Hepatocyte (in vitro differentiated cells): ENCODE measurements at regions not wholly inside any gene's neighbourhood (a gene's known extent, or its start where the extent isn't known, plus 50 kb on each side); places are given as distances from the start of the nearest gene placed in this dataset.

Experiments
- DNase-seq: peaks from one replicate; pipeline ENCODE4 v3.0.0-alpha.2; 2016; ENCODE audit warnings: low spot score
- H2AFZ ChIP-seq: fragments of 200-600 bp; sonication (generic); 2 replicates; pipeline ENCODE4 v1.6.0; 2016; ENCODE audit warnings: antibody characterized with exemption, mild to moderate bottlenecking
- H3K27ac ChIP-seq: fragments of 200-600 bp; sonication (generic); 2 replicates; pipeline ENCODE4 v1.5.1; 2016; ENCODE audit warnings: mild to moderate bottlenecking
- H3K27me3 ChIP-seq: fragments of 200-600 bp; sonication (generic); 2 replicates; pipeline ENCODE4 v1.6.1; 2016
- H3K36me3 ChIP-seq: fragments of 200-600 bp; sonication (generic); replicated peaks from 2 replicates; pipeline ENCODE4 v1.5.1; 2016; ENCODE audit warnings: low read depth; ENCODE audit not compliant: insufficient read depth
- H3K4me1 ChIP-seq: fragments of 200-600 bp; sonication (generic); 2 replicates; pipeline ENCODE4 v1.5.1; 2016; ENCODE audit warnings: mild to moderate bottlenecking, moderate library complexity; ENCODE audit not compliant: insufficient read depth
- H3K4me2 ChIP-seq: fragments of 200-600 bp; sonication (generic); 2 replicates; pipeline ENCODE4 v1.6.0; 2016
- H3K4me3 ChIP-seq: fragments of 200-600 bp; sonication (generic); 2 replicates; pipeline ENCODE4 v1.5.1; 2016; ENCODE audit warnings: mild to moderate bottlenecking
- H3K79me2 ChIP-seq: fragments of 200-600 bp; sonication (generic); 2 replicates; pipeline ENCODE4 v1.6.0; 2017; ENCODE audit warnings: mild to moderate bottlenecking
- H3K9me2 ChIP-seq: fragments of 200-600 bp; sonication (generic); replicated peaks from 2 replicates; pipeline ENCODE4 v1.6.0; 2017; ENCODE audit warnings: mild to moderate bottlenecking; ENCODE audit not compliant: insufficient read depth
- H3K9me3 ChIP-seq: fragments of 200-600 bp; sonication (generic); 2 replicates; pipeline ENCODE4 v1.5.1; 2016; ENCODE audit warnings: low read depth, mild to moderate bottlenecking
- H4K20me1 ChIP-seq: fragments of 200-600 bp; sonication (generic); 2 replicates; pipeline ENCODE4 v1.6.0; 2016; ENCODE audit warnings: mild to moderate bottlenecking; ENCODE audit not compliant: insufficient read depth, poor library complexity, severe bottlenecking
- EZH2 ChIP-seq: fragments of 200-600 bp; sonication (generic); IDR thresholded peaks from 2 replicates; pipeline ENCODE4 v1.6.1; 2016; ENCODE audit warnings: antibody characterized with exemption, mild to moderate bottlenecking, borderline replicate concordance
- EZH2phosphoT487 ChIP-seq: fragments of 200-600 bp; sonication (generic); IDR thresholded peaks from one replicate; pipeline ENCODE4 v1.6.1; 2018; ENCODE audit warnings: antibody characterized with exemption, mild to moderate bottlenecking, low read depth, moderate library complexity; ENCODE audit not compliant: unreplicated experiment, severe bottlenecking
- WGBS: methylation state at CpG from one replicate; pipeline ENCODE4 v1.1.6; 2016; ENCODE audit warnings: low lambda C conversion rate; ENCODE audit errors: missing lambda C conversion rate; 5-methylcytosine and 5-hydroxymethylcytosine counted together
- TF ChIP-seq, protein P1 (sequence below): fragments of 200-600 bp; sonication (generic); IDR thresholded peaks from 2 replicates; pipeline ENCODE4 v1.5.1; 2016; ENCODE audit warnings: antibody characterized with exemption, mild to moderate bottlenecking; ENCODE audit not compliant: poor library complexity

DNA sequence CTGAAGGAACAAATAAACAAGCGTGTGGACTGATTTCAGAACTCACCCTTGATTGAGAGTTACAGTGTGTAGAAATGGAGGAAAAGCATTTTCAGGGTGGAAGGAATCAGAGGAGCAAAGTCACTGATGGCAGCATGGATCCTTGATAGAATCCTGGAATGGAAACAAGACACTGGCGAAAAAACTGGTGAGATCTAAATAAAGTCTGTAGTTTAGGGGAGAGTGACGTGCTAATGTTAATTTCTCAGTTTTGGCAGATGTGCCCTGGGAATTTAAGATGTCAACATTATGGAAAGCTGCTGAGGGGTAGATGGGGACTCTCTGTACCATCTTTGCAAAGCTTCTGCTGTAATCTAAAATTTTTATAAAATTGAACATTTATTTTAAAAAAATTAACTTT lies 378.0 kb downstream of the UQCRFS1 start:
- Histone ChIP-seq H3K4me2 (no peak overlapping the region), H2AFZ (no peak overlapping the region), H3K27me3 (no peaks in the 10 kb centered on the region), H3K79me2 (no peaks in the 10 kb centered on the region), H3K9me2 (no peaks in the 10 kb centered on the region), H3K36me3 (no peaks in the 10 kb centered on the region), H3K4me3 (no peak overlapping the region), H4K20me1 (no peaks in the 10 kb centered on the region), H3K4me1 (no peaks in the 10 kb centered on the region), H3K9me3 (no peaks in the 10 kb centered on the region), H3K27ac (no peak overlapping the region)
- WGBS = 79% methylated on average over 3 of the region's 3 CpGs
- DNase-seq = no peak
- no peak for TF ChIP-seq EZH2
- no peak for TF ChIP-seq EZH2phosphoT487
- TF ChIP-seq, protein P1, sequence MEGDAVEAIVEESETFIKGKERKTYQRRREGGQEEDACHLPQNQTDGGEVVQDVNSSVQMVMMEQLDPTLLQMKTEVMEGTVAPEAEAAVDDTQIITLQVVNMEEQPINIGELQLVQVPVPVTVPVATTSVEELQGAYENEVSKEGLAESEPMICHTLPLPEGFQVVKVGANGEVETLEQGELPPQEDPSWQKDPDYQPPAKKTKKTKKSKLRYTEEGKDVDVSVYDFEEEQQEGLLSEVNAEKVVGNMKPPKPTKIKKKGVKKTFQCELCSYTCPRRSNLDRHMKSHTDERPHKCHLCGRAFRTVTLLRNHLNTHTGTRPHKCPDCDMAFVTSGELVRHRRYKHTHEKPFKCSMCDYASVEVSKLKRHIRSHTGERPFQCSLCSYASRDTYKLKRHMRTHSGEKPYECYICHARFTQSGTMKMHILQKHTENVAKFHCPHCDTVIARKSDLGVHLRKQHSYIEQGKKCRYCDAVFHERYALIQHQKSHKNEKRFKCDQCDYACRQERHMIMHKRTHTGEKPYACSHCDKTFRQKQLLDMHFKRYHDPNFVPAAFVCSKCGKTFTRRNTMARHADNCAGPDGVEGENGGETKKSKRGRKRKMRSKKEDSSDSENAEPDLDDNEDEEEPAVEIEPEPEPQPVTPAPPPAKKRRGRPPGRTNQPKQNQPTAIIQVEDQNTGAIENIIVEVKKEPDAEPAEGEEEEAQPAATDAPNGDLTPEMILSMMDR = no peak

DNA sequence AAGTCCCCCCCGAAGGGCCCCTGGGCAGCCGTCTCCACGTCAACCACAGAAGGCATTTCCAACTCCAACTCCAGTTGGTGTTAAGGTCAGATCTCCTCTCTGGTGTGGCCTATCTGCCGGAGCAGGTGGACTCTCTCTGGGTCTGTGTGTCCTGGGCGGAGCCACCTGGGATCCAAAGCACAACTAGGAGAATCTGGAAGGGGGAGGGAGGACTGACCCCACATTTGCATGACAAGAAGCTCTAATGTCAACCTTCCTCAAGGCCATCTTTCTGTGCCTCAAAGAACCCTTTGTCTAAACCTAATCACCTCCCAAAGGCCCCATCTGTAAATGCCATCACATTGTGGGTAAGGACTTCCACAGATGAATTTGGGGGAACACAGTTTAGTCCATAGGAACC lies 381.5 kb downstream of the UQCRFS1 start:
- TF ChIP-seq EZH2phosphoT487 = no peak
- TF ChIP-seq EZH2 = no peak
- TF ChIP-seq, protein P1 = no peak
- Histone ChIP-seq H3K27ac (no peak overlapping the region), H3K79me2 (no peaks in the 10 kb centered on the region), H3K4me1 (no peaks in the 10 kb centered on the region), H3K9me2 (no peaks in the 10 kb centered on the region), H2AFZ (no peak overlapping the region), H3K27me3 (no peaks in the 10 kb centered on the region), H3K4me2 (no peak overlapping the region), H3K36me3 (no peaks in the 10 kb centered on the region), H3K4me3 (no peak overlapping the region), H4K20me1 (no peaks in the 10 kb centered on the region), H3K9me3 (no peaks in the 10 kb centered on the region)
- no peak for DNase-seq
- WGBS = 81% methylated on average over 5 of the region's 5 CpGs

DNA sequence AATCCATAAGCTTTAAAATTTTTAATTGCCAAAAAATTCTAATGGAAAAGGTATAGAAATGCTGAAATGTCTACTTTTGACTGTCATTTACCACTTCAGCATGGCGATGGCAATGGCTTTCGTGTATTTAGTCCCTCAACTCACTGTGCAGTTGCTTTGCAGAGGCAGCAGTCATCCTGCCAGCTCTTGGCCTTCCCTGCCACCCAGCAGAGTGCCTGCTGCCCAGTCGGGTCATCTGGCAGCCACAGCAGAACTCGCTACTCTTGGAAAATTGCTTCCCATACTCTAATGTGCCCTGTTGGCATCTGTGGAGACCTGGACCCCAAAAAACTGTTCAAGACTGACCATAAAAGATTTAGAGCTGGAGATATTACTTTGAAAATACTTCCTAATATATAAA lies 383.2 kb downstream of the UQCRFS1 start:
- Histone ChIP-seq H3K36me3 (no peaks in the 10 kb centered on the region), H4K20me1 (no peaks in the 10 kb centered on the region), H3K4me1 (no peaks in the 10 kb centered on the region), H2AFZ (no peak overlapping the region), H3K4me2 (no peak overlapping the region), H3K27me3 (no peaks in the 10 kb centered on the region), H3K9me2 (no peaks in the 10 kb centered on the region), H3K9me3 (no peaks in the 10 kb centered on the region), H3K4me3 (no peak overlapping the region), H3K79me2 (no peaks in the 10 kb centered on the region), H3K27ac (no peak overlapping the region)
- TF ChIP-seq, protein P1 = no peak
- TF ChIP-seq EZH2 (no peak), EZH2phosphoT487 (no peak)
- no peak for DNase-seq
- 88% methylated on average over 4 of the region's 4 CpGs for WGBS

DNA sequence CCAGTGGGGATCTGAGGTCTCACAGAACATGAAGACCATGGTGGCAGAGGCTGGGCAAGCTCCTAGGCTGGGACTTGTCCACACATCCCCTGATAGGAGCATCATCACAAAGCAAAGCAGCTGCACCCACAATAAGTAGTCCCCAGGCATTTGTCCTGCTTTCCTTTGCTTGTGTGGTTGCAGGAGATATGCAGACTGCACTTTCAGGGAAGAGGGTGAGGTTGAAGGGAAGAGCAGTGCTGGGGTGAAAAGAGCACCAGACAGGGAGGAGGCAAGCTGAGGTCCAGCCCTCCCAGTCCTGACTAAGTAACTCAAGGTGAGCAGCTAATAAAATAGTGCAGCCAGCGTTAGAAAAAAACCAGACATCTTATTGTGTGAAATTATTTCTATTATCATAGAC lies 383.6 kb downstream of the UQCRFS1 start:
- Histone ChIP-seq H3K27me3 (no peaks in the 10 kb centered on the region), H3K4me1 (no peaks in the 10 kb centered on the region), H3K4me3 (no peak overlapping the region), H3K9me2 (no peaks in the 10 kb centered on the region), H4K20me1 (no peaks in the 10 kb centered on the region), H3K79me2 (no peaks in the 10 kb centered on the region), H3K9me3 (no peaks in the 10 kb centered on the region), H3K27ac (no peak overlapping the region), H3K4me2 (no peak overlapping the region), H3K36me3 (no peaks in the 10 kb centered on the region), H2AFZ (no peak overlapping the region)
- DNase-seq = no peak
- 89% methylated on average over 1 of the region's 1 CpG for WGBS
- TF ChIP-seq, protein P1 = no peak
- no peak for TF ChIP-seq EZH2phosphoT487
- no peak for TF ChIP-seq EZH2
